ENCODE measurements at regions not wholly inside any gene's neighbourhood (a gene's known extent, or its start where the extent isn't known, plus 50 kb on each side); places are given as distances from the start of the nearest gene placed in this dataset.
"Not testable (repeated sequence)": the region's sequence is repeated elsewhere in the genome, so short reads cannot be mapped to it uniquely, and the experiment has no call there.

DNA sequence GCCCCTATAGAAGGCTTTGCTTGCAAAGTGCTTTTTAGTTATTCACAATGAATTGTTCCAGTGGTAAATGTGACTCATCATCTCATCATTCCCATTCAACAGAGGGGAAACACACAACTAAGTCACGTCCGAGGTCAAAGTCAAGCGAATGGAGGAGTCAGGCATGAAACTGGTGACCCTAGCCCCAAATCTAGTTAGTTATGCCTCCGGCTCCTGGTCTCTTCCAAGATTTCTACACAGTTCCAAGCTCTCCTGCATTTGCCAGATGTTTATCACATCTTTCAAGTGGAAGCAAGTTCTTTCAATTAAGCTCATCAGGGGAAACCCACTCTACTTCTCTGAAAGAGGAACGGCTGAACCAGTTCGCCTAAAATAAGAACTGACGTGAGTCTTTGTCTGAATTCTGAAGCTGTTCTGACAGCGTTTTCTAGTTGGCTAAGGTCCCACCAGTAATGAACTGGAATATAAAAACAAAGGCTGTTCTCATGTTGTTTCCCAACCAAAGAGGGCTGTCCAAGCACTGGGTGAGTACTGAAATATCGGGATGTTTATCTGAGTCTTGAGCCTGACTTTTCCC lies 140.9 kb upstream of the NRBF2 start:
- H3K27ac ChIP-seq (ENCODE audit: low read depth in 1 of 2, low read length in 2 of 2): no peak overlapping the region
- no peaks in the 10 kb centered on the region for H3K4me1 ChIP-seq (ENCODE audit: control insufficient read depth in 1 of 2, insufficient read depth in 2 of 2, low read length in 2 of 2)
- DNase-seq (no peak), ATAC-seq (ENCODE audit: low FRiP score) (peak; percentile 29)
- H3K27me3 ChIP-seq (ENCODE audit: control insufficient read depth in 1 of 2, insufficient read depth in 2 of 2, low read length in 1 of 2): peaks cover 0 to 2% of the 10 kb centered on the region in 2 donors
- intact Hi-C loops (cut with DNase I): no loop called here
- H3K36me3 ChIP-seq (ENCODE audit: control insufficient read depth in 1 of 2, insufficient read depth in 2 of 2, low read length in 1 of 2): no peaks in the 10 kb centered on the region
- 29 to 37% methylated on average over 9 of the region's 9 CpGs for WGBS, 2 donors
- no peak overlapping the region for H3K4me3 ChIP-seq (ENCODE audit: low read length in 2 of 2)
- H3K9me3 ChIP-seq (ENCODE audit: control insufficient read depth, low read length): no peaks in the 10 kb centered on the region

GRCh38 chr10:62990126-62990525 lies 143.0 kb upstream of the NRBF2 start:
- H3K4me3 ChIP-seq (ENCODE audit: low read length in 2 of 2): no peak overlapping the region
- DNase-seq (no peak), ATAC-seq (ENCODE audit: low FRiP score) (no peak)
- no peaks in the 10 kb centered on the region for H3K36me3 ChIP-seq (ENCODE audit: control insufficient read depth in 1 of 2, insufficient read depth in 2 of 2, low read length in 1 of 2)
- H3K27ac ChIP-seq (ENCODE audit: low read depth in 1 of 2, low read length in 2 of 2): no peak overlapping the region
- no peaks in the 10 kb centered on the region for H3K9me3 ChIP-seq (ENCODE audit: control insufficient read depth, low read length)
- intact Hi-C loops (cut with DNase I): no loop called here
- H3K27me3 ChIP-seq (ENCODE audit: control insufficient read depth in 1 of 2, insufficient read depth in 2 of 2, low read length in 1 of 2): no peaks in the 10 kb centered on the region
- 83 to 93% methylated on average over 1 of the region's 1 CpG for WGBS, 2 donors
- no peaks in the 10 kb centered on the region for H3K4me1 ChIP-seq (ENCODE audit: control insufficient read depth in 1 of 2, insufficient read depth in 2 of 2, low read length in 2 of 2)

DNA sequence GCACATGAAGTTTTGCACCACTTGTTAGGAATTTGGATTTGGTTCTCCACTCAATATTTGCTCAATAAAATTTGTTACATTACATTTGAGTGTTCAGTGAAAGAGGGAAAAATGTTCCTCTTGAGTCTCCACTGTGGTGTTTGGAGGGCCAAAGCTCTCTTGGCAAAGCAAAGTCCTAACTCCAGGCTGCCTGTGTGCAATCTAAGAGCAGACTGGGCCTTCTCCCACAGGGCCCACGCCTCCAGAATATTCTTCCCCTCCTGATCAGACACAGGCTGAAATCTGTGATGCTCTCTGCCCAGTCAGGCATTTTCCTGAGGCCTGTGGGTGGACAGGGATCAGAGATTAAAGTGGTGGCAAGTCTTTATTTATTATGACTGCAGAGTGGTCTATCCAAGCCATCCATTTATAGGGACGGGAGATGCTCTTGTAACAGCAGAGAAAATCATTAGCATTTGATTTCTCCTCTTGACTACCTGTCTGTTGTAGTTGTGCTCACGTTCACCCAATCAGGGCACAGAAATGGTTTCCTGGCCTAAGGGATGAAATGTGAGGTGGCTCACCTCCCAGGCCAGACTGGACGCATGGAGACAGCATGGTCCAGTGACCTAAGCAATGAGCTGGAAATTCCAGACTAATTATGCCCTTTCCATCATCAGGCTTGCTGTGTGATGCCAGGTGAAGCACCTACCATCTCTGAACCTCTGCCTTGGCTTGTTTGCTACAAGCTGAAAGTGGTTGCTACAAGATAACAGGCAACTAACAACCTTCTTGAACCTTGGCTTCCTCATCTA lies 147.1 kb upstream of the NRBF2 start:
- intact Hi-C loops (cut with DNase I): no loop called here
- no peaks in the 10 kb centered on the region for H3K27me3 ChIP-seq (ENCODE audit: control insufficient read depth in 1 of 2, insufficient read depth in 2 of 2, low read length in 1 of 2)
- ATAC-seq (ENCODE audit: low FRiP score) (no peak), DNase-seq (no peak)
- H3K27ac ChIP-seq (ENCODE audit: low read depth in 1 of 2, low read length in 2 of 2): no peak overlapping the region
- H3K4me3 ChIP-seq (ENCODE audit: low read length in 2 of 2): no peak overlapping the region
- H3K4me1 ChIP-seq (ENCODE audit: control insufficient read depth in 1 of 2, insufficient read depth in 2 of 2, low read length in 2 of 2): no peaks in the 10 kb centered on the region
- WGBS, 2 donors: 80 to 83% methylated on average over 4 of the region's 4 CpGs
- H3K36me3 ChIP-seq (ENCODE audit: control insufficient read depth in 1 of 2, insufficient read depth in 2 of 2, low read length in 1 of 2): no peaks in the 10 kb centered on the region
- no peaks in the 10 kb centered on the region for H3K9me3 ChIP-seq (ENCODE audit: control insufficient read depth, low read length)

- H3K4me1 ChIP-seq (ENCODE audit: control insufficient read depth in 1 of 2, insufficient read depth in 2 of 2, low read length in 2 of 2): no peaks in the 10 kb centered on the region
- intact Hi-C loops (cut with DNase I): no loop called here
- no peak for ATAC-seq (ENCODE audit: low FRiP score)
Measured at GRCh38 chr10:62981096-62981495, 152.0 kb upstream of the NRBF2 start.

DNA sequence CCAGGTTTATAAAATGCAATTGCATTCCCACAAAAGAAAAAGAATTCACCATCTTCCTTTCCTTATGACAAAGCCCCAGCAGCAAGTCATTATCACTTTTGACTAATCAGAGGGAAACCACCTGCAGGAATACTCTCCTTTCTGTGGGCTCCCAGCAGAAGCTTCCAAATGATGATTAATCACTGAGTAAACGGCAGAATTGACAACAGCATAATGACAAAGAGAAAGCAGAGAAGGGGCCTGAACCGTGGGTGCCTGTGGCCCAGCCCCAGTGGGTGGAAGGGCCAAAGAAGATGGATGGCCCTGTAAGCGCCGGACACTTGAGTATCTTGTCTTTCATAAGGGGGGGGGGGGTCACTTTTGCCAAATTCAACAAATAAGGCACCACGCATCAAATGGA lies 152.4 kb upstream of the NRBF2 start:
- Histone ChIP-seq H3K27ac (ENCODE audit: low read depth in 1 of 2, low read length in 2 of 2) (no peak overlapping the region), H3K9me3 (ENCODE audit: control insufficient read depth, low read length) (no peaks in the 10 kb centered on the region), H3K27me3 (ENCODE audit: control insufficient read depth in 1 of 2, insufficient read depth in 2 of 2, low read length in 1 of 2) (no peaks in the 10 kb centered on the region), H3K4me1 (ENCODE audit: control insufficient read depth in 1 of 2, insufficient read depth in 2 of 2, low read length in 2 of 2) (no peaks in the 10 kb centered on the region), H3K36me3 (ENCODE audit: control insufficient read depth in 1 of 2, insufficient read depth in 2 of 2, low read length in 1 of 2) (no peaks in the 10 kb centered on the region), H3K4me3 (ENCODE audit: low read length in 2 of 2) (no peak overlapping the region)
- 50 to 51% methylated on average over 5 of the region's 5 CpGs for WGBS, 2 donors
- intact Hi-C loops (cut with DNase I): no loop called here
- no peak for DNase-seq
- no peak for ATAC-seq (ENCODE audit: low FRiP score)

More at GRCh38 chr10:62981096-62981495, 152.0 kb upstream of the NRBF2 start:
- Histone ChIP-seq H3K27me3 (ENCODE audit: control insufficient read depth in 1 of 2, insufficient read depth in 2 of 2, low read length in 1 of 2) (no peaks in the 10 kb centered on the region), H3K9me3 (ENCODE audit: control insufficient read depth, low read length) (no peaks in the 10 kb centered on the region), H3K27ac (ENCODE audit: low read depth in 1 of 2, low read length in 2 of 2) (no peak overlapping the region), H3K36me3 (ENCODE audit: control insufficient read depth in 1 of 2, insufficient read depth in 2 of 2, low read length in 1 of 2) (no peaks in the 10 kb centered on the region), H3K4me3 (ENCODE audit: low read length in 2 of 2) (no peak overlapping the region)
- 58 to 75% methylated on average over 2 of the region's 2 CpGs for WGBS, 2 donors
- DNase-seq: no peak

GRCh38 chr10:62979921-62980320 lies 153.2 kb upstream of the NRBF2 start:
- ATAC-seq (ENCODE audit: low FRiP score) (no peak), DNase-seq (no peak)
- Histone ChIP-seq H3K9me3 (ENCODE audit: control insufficient read depth, low read length) (no peaks in the 10 kb centered on the region), H3K36me3 (ENCODE audit: control insufficient read depth in 1 of 2, insufficient read depth in 2 of 2, low read length in 1 of 2) (no peaks in the 10 kb centered on the region), H3K4me3 (ENCODE audit: low read length in 2 of 2) (no peak overlapping the region), H3K27ac (ENCODE audit: low read depth in 1 of 2, low read length in 2 of 2) (no peak overlapping the region), H3K27me3 (ENCODE audit: control insufficient read depth in 1 of 2, insufficient read depth in 2 of 2, low read length in 1 of 2) (no peaks in the 10 kb centered on the region), H3K4me1 (ENCODE audit: control insufficient read depth in 1 of 2, insufficient read depth in 2 of 2, low read length in 2 of 2) (no peaks in the 10 kb centered on the region)
- intact Hi-C loops (cut with DNase I): no loop called here

DNA sequence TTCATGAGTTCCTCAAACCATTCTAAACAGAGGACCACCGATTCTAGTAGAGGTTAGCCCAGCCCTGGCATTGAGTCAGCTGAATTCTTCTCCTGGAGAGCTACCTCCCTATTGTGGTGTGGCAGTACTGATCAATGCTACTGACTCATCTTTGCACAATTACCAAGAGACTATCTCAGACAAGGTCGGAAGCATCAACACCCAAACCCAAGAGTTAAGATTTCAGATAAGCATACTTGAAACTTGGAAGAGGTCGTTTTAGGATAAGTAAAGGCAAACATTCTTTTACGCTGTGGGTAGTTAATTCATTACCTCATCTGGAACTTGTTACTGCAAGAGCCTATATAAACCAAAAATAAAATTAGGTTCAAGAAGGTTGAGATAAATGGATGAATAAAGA lies 154.6 kb upstream of the NRBF2 start:
- Histone ChIP-seq H3K36me3 (ENCODE audit: control insufficient read depth in 1 of 2, insufficient read depth in 2 of 2, low read length in 1 of 2) (no peaks in the 10 kb centered on the region), H3K9me3 (ENCODE audit: control insufficient read depth, low read length) (peaks cover 2% of the 10 kb centered on the region), H3K4me3 (ENCODE audit: low read length in 2 of 2) (no peak overlapping the region), H3K4me1 (ENCODE audit: control insufficient read depth in 1 of 2, insufficient read depth in 2 of 2, low read length in 2 of 2) (no peaks in the 10 kb centered on the region), H3K27ac (ENCODE audit: low read depth in 1 of 2, low read length in 2 of 2) (no peak overlapping the region), H3K27me3 (ENCODE audit: control insufficient read depth in 1 of 2, insufficient read depth in 2 of 2, low read length in 1 of 2) (no peaks in the 10 kb centered on the region)
- ATAC-seq (ENCODE audit: low FRiP score) (no peak), DNase-seq (no peak)
- WGBS, 2 donors: 46 to 49% methylated on average over 4 of the region's 4 CpGs
- intact Hi-C loops (cut with DNase I): no loop called here

DNA sequence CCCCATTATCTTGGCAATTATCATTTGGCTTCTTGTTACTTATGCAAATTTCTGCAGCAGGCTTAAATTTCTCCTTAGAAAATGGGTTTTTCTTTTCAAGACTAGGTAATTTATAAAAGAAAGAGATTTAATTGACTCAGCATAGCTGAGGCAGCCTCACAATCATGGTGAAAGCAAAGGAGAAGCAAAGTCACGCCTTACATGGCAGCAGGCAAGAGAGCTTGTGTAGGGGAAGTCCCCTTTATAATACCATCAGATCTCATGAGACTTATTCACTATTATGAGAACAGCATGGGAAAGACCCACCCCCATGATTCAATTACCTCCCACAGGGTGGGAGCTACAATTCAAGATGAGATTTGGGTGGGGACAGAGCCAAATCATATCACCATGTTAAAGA lies 158.3 kb upstream of the NRBF2 start:
- H3K27ac ChIP-seq (ENCODE audit: low read depth in 1 of 2, low read length in 2 of 2); ATAC-seq (ENCODE audit: low FRiP score); H3K9me3 ChIP-seq (ENCODE audit: control insufficient read depth, low read length); H3K4me1 ChIP-seq (ENCODE audit: control insufficient read depth in 1 of 2, insufficient read depth in 2 of 2, low read length in 2 of 2); H3K4me3 ChIP-seq (ENCODE audit: low read length in 2 of 2); intact Hi-C loops (cut with DNase I); H3K27me3 ChIP-seq (ENCODE audit: control insufficient read depth in 1 of 2, insufficient read depth in 2 of 2, low read length in 1 of 2); H3K36me3 ChIP-seq (ENCODE audit: control insufficient read depth in 1 of 2, insufficient read depth in 2 of 2, low read length in 1 of 2); DNase-seq: not testable (repeated sequence)
- WGBS, 2 donors: 78 to 81% methylated on average over 1 of the region's 1 CpG

GRCh38 chr10:62972103-62972502 lies 155.9 kb upstream of the EGR2 start:
- H3K9me3 ChIP-seq (ENCODE audit: control insufficient read depth, low read length): peaks cover 3% of the 10 kb centered on the region
- no peak overlapping the region for H3K4me3 ChIP-seq (ENCODE audit: low read length in 2 of 2)
- intact Hi-C loops (cut with DNase I): no loop called here
- DNase-seq (no peak), ATAC-seq (ENCODE audit: low FRiP score) (no peak)
- no peak overlapping the region for H3K27ac ChIP-seq (ENCODE audit: low read depth in 1 of 2, low read length in 2 of 2)
- H3K27me3 ChIP-seq (ENCODE audit: control insufficient read depth in 1 of 2, insufficient read depth in 2 of 2, low read length in 1 of 2): no peaks in the 10 kb centered on the region
- H3K36me3 ChIP-seq (ENCODE audit: control insufficient read depth in 1 of 2, insufficient read depth in 2 of 2, low read length in 1 of 2): no peaks in the 10 kb centered on the region
- no peaks in the 10 kb centered on the region for H3K4me1 ChIP-seq (ENCODE audit: control insufficient read depth in 1 of 2, insufficient read depth in 2 of 2, low read length in 2 of 2)

Measured in aorta (tissue), 5 donors.